GM21723 (cell line): ENCODE measurements at regions not wholly inside any gene's neighbourhood (a gene's known extent, or its start where the extent isn't known, plus 50 kb on each side); places are given as distances from the start of the nearest gene placed in this dataset.

Source experiments
- ATAC-seq: cut with Tn5 transposase; IDR thresholded peaks from one replicate; pipeline ENCODE4 v1.9.1; 2021; ENCODE audit warnings: mild to moderate bottlenecking, moderate library complexity; ENCODE audit not compliant: unreplicated experiment

DNA sequence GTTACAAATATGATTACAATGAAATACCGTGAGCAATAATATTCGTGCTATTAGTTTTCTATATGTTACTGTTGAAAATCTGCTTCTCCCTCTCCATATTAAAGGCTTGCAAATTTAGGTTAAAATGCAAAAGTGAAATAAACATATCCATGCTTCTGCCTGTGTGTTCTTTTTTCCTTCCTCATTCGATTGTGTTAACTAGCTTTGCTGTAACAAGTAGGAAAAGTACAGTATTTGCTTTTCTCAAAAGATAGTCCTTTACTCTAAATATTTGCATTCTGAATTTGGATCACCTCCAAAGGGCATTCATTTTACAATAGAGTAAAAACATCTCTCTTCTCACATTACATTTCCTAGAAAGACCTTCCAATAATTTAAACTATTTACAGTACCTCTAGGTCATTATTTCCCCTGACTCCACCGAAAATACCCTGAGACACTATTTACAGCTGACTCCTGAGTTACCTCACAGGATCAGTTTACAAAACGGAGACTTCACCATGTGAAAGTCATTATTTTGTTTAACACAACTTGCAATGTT is 835.0 kb upstream of the FANCL start:
- no peak for ATAC-seq

DNA sequence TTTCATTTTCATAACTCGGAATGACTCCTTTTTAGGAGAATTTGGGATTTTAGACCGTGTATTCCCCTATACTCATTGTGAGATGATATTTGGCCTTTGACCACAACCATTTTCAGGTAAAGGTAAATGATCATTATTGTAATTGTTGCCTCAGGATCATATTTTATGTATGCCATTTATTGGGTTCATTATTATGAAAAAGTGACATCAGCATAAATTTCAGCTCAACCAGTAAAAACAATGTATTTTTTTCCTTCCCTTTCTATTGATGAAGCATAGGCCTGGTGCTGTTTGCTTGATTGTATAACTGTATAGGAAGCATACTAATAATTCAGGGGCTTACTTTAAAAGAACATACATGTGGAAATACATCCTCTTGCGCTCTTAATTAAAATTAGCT is 832.9 kb upstream of the FANCL start:
- no peak for ATAC-seq

DNA sequence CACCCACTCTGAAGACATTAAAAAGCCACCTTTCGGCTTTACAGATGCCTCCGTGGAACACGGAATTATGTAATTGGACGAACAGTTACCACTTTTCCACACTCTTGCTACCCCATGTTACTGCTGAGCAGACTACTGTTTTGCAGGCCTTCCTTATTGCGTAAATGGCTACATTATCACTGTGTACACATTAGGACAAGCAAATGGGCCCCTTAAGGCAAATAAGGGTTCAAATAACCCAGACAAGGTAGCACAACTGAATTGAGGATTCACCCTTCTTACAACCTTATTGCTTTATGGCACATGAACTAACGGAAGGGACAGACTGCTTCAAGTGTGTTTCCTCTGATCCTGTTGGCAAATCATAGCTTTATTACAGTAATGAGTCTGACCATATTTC is 832.2 kb upstream of the FANCL start:
- no peak for ATAC-seq

DNA sequence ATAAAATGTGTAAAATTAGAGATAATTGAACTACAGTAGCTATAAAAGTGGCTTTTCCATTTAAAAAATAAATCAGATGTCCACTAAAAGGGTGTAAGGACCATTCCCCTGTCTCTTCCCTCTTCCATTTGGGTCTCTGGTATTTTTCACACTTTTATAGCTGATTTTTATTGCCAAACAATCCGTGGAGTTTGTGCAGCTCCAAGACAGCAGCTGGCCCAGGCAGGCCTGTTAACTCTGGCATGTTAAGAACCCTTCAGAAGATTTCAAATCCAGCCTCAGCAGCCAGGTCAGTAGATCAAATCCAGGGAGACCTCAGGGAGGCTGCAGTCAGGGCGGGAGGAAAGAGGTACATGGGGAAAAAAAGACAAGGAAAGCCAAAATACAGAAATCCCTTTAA is 827.1 kb upstream of the FANCL start:
- no peak for ATAC-seq

DNA sequence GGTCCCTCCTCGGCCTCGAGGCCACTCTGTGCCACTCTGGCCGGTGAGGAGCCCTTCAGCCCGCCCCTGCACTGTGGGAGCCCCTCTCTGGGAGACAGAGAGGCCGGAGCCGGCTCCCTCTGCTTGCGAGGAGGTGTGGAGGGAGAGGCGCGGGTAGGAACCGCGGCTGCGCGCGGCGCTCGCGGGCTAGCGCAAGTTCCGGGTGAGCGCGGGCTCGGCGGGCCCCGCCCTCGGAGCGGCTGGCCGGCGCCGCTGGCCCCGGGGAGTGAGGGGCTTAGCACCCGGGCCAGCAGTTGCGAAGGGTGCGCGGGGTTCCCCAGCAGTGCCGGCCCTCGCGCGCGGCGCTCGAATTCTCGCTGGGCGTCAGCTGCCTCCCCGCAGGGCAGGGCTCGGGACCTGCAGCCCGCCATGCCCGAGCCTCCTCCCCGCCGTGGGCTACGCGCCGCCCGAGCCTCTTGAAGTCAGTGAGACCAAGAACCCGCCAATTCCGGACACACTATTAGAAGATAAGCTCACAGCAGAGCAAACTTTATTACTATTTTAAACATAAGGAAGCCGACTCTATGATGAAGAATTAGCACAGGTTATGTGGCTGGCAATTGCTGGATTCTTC is 825.8 kb upstream of the FANCL start:
- ATAC-seq: no peak

DNA sequence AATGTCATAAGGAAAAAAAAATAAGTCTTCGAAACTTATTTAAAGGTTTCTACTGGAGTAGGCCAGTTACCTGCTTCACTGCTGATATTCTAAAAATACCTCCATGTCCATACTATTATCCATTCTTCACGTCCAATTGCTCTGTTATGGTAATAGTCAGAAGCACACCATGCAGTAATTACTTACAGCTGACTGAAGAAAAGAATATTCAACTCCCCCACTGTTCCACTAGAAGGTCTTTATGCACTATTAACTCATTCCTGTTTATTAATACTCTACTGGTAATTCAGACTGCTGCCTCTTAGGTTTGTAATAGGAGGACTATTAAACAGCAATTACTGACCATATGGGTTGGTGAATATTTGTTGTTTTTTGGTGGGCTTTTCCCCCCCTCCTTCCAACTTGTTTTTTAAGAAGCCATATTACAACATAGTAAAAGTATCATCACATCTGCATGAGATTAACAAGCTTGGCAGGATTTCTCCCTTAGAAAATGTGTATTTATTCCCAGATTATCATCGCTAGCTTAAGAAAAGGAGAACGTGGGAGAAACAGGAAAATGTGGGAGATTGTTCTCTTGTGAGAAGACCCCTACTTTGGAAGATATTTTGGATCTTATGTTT is 806.4 kb upstream of the FANCL start:
- ATAC-seq: no peak

DNA sequence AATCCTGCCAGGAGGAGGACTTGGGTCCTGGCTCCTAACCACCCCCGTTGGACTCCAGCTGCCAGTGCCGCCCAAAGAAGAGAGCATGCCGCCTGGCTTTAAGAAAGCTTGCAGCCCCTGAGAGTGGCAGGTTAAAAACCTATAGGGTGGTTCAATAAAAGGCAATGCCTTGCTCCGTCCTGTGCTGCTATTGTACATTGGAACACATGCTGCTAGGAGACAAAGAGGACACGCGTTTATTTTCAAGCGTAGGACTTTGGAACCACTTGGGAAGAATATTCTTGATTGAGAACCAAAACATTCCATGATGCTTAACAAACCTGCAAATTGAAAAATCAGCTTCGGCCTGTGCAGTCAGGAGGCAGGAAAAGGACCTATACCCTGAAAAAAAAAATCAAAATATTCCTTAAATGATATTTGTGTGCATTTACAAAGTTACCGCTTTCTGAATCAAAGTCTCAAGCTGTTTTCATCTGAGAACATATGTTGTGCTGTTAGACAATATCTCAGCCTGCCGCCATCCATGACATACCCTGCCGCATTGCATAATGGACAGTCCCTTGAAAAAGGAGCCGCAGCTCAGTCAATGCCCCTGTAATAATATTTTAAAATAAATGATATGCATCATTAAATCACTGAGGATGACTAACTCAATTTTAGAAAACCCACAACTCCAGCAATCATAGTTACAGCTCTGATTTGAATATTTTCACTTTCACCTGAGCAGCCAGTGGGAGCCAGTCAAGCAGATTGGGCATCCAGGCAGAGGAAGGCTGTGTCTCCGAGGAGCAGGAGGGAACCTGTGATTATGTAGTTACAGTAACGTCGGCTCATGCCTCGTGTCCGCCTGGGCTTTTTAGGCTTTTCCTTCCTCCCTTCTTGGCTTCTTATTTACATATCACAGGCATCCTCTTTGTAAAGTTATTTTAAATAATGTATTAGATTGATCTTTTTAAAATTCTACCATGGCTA is 805.6 kb upstream of the FANCL start:
- no peak for ATAC-seq

DNA sequence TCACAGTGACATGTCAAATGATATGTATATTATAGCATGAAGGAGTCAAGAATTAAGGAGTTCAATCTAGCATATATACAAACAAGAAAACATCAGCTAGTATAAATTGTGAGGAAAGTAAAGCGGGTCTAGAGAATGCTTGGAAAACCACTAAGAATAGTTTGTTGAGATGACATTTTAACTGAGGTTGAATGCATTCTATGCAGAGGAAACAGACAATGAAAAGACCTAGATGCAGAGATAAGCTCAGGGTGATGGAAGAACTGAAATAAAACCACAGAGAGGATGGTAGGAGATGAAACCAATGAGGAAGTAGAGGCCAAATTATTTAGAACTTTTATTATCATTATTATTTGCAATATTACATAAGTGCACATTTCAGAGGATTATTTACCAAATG is 803.6 kb upstream of the FANCL start:
- no peak for ATAC-seq

DNA sequence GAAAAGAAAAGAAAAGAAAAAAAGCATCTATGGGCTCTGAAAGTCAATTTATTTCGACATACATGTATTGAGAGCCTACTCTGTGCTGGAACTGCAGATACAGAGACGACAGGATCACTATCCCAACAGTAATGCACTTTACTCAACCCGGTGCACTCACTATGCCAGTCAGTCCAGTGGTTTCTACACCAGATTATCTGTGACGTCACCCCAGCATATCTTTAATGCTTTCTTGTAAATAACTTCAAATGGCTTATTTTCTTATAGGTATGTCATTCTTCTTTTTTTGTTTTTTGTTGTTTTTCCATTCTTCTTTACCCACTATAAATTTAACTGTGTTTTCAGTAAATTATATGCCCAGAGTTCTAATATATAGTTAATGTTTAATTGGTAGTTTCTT is 800.0 kb upstream of the FANCL start:
- ATAC-seq: no peak

DNA sequence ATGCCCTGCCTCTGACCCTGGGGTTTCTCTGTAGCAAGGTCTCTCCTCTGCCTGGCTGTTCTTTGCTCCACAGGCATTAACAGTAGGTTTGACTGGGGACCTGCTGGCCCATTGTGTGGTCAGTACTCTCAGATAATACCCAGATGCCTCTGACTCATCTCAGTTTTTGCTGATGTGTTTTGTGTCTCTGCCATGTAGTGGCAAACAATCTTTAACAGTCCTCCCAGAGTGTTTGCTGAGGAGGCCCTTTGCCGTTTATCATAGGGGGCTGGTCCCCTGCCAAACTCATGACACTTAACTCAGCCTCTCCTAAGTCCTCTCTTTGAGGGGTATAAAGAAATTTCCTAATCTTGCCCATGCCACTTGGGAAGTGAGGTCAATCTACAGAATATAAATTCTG is 793.7 kb upstream of the FANCL start:
- ATAC-seq: no peak

DNA sequence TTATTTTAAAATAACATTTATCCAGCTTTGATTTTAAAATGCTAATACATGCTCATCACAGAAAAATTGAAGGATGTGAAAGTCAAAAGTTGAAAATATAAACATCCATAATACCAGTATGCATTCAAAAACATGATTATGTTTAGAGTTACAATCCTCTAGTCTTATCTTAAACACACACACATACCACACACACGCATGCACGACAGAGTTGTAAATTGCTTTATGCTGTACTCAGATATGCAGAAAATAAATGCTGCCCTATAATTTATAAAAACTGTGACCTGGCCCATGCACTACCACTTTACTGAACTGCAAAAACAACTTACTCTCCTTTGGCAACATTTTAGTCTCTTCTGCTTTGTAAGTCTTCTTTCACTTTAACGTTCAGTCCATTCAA is 793.0 kb upstream of the FANCL start:
- ATAC-seq: no peak

DNA sequence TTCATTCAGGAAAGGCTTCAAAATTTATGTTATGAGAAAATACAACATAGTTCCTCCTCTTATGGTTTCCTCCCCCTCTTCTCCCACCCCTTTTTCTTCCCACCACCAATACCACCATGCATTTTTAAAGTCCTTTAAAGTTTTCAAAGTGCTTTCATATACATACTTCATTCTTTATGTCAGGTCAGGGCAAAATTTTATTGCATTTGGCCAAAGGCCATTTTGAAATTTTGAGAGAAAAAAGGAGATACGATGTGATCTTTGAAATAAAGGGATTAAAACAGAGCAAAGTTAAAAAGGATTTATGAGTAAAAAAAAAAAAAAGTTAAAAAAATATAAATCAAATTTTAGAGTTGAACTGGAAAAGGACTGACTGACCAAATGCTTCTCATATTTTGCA is 792.5 kb upstream of the FANCL start:
- ATAC-seq: no peak

DNA sequence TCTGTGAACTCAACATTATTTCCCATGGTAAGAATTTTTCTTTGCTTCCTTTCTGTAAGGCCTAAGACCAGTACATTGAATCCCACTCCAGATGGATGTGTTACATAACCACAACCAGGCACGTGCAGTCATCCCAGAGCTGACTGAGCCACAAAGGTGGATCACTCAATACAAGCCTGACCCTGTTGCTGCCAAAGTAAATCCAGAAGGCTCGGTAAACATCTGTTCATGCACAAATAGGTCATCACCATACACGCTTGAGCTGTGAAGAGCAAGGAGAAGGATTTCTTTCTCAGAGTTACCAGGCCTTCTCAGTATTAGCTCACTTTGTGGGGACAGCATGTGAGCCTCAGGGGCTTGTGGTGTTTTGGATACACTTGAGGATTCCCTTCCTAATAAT is 791.4 kb upstream of the FANCL start:
- ATAC-seq: no peak

DNA sequence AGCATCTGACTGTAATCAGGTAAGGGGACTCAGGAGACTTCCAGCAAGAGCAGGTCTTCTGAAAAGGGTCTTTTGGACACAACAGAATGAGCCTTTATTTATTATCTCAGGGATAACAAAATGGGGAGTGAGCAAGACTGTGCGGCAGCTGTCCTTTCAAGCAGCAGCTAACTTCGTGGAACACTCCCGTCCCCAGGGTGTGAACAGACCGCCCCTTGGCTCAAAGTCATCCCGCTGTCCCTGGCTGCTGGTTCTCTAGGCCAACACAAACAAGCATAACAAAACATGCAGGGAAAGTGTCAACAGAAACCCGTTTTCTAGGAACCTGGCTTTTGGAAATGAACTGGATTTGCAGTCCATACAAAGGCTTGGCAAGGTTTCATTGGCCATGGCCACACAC is 787.9 kb upstream of the FANCL start:
- no peak for ATAC-seq

DNA sequence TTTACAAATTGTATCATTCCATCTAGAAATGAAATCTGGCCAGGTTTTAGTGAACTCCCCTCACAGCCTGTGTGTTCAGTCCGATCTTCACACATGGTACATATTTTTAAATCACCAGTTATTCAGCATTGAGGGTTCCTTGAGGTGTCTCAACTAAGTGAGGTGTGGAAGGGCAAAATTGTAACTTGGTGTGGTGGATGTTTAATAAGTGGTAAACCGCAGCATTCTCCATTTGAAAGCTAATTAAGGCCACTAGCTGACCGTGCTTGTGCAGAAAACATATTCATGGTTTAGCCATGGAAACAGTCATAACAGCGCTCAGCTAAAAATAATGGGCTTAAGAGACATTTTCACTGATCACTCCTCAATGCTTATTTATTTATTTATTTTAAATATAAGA is 786.2 kb upstream of the FANCL start:
- ATAC-seq: no peak

DNA sequence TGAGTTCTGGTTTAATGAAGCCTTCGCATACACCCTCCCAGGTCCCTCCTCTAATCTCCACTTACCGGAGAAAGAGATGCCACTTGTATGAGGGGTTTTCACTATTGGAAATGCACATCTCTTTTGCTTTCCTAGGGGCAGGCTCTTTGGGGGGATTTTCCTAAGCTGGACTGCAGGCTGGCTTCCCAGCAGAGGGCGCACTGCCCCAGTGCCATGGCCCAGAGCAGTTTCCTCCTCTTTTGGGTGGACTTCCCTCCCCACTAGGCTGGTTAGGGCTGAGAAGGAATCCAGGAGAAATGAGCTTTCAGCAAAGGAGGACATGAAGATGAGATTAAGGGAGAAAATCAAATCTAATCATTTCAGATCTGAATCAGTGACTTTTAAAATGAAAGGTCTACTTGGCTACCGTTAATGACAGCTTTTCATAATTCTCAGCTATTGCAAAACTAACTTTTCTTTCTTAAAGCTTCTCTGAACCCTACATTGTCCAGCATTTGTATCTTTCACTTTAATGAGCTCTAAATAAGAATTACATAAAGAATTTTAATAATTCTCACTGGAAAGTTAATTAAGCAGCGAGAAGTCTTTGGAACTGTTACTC is 784.1 kb upstream of the FANCL start:
- ATAC-seq: peak; percentile 88

DNA sequence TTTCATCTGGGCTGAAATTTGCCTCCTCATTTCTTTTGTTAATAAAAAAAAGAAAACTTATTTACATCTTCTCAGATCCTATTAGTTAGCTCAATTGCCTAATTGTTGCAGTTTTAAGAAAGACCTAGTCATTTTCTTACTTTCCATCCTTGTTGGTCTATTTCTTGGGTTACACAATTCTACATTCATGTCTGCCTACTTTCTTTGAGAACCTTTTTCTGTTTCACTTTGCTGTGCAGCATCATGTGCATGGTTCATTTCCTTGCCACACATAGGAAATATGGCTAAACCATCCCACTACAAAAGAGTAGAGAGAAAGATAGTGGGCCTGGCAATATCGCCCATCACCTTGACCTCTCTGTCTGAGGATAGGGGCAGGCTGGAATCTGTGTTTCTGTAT is 780.7 kb upstream of the FANCL start:
- ATAC-seq: no peak

DNA sequence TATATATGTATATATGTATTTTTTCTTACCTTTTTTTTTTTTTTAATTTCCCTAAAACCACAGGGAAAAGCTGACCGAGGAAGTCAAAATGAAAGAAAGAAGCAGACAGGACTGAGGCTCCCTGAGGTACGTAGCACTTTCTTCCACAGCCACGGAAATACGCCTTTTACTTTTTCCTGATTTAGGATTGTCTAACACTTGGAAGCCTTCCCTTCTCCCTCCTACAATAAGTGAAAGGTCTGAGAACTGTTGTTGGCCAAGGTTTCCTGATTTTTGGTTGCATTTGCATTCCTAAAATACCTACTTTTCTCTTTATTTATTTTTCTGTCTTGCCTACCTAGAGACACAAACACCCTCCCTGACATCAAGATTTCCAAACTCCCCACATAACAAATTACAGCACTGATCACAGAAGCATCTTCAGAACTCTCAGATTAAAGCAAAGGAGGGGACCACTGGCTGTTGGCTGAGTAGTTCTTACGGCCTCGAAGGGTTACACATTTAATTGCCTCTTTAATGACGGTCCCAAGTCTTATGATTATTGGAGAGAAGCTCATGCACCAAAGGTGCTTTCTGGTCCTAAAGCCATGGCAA is 778.5 kb upstream of the FANCL start:
- ATAC-seq: no peak

DNA sequence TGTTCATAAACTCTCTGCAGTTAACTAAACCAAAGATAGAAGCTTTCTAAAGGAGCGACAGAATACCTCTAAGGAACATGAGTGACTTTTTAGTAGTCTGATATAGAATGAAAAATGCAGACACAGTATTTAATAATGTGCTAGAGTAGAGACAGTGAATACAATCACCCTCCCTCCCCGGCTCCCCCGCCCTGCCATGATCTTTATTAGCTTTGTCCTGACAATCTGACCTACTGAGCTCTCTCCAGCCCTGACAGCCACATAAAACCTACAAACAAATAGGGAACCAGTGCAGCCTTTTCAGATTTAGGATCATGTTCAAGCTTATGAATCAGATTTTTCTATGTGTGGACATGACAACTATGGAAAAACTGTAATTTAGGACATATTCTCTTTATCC is 777.6 kb upstream of the FANCL start:
- no peak for ATAC-seq

DNA sequence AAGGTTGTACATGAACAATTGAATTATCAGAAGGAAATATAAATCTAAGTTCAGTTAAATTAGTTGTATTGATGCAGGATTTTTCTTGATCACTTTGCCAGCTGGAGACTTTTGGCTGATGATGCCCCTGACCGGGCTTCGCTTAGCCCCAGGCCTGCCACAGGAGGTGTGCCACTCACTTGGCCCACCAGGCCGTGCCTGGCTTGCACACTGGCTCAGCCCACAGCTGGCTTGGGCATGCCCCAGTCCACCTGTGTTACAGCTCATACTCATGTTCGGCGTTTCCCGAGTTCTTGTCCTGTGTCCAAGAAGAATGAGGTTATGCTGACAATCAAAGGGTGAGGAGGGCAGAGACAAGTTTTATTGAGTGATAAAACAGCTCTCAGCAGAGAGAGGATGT is 773.9 kb upstream of the FANCL start:
- no peak for ATAC-seq

DNA sequence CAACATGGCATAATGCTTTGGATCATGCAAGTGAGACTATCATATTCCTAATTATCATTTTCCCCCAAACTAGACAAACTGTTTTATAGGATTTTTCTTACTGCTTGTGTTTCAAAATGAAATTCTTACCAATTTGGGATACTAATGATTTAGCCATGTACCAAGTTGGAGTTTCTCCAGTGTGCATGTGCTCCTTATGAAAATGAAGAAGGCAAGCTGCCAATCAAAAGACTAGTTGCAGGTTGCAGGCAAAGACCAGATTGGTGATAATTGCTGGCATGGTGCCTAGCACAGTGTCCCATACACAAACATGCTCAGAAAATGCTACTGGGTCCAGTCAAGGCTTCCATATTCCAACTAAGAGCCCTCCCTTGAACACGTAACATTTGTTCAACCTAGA is 771.8 kb upstream of the FANCL start:
- ATAC-seq: no peak
